ENCODE measurements at regions not wholly inside any gene's neighbourhood (a gene's known extent, or its start where the extent isn't known, plus 50 kb on each side); places are given as distances from the start of the nearest gene placed in this dataset.

GRCh38 chr3:13200465-13200864 lies 127.2 kb upstream of the IQSEC1 start (continued):
- no peak for TF ChIP-seq ZNF331 (CRISPR knock-in tag; IDR thresholded peaks at IDR 0.05; ENCODE audit: low read depth)
- no peak for TF ChIP-seq POLR2AphosphoS5 (IDR thresholded peaks at IDR 0.05; ENCODE audit: low read depth)
- no peak for TF ChIP-seq JUNB (IDR thresholded peaks at IDR 0.05; ENCODE audit: unreplicated experiment)
- TF ChIP-seq EZH2phosphoT487 (IDR thresholded peaks at IDR 0.05; ENCODE audit: unreplicated experiment): no peak
- TF ChIP-seq NANOG (IDR thresholded peaks at IDR 0.05; ENCODE audit: borderline replicate concordance): no peak
- no peak for TF ChIP-seq STAT1 (IDR thresholded peaks at IDR 0.05; ENCODE audit: unreplicated experiment)
- TF ChIP-seq CTCF (conservative IDR thresholded peaks at IDR 0.05; ENCODE audit: low read depth in 2 of 2): no peak

- Histone ChIP-seq H3K27me3 (ENCODE audit: insufficient read depth) (no peaks in the 10 kb centered on the region), H3K4me3 (no peak overlapping the region), H4K20me1 (replicated peaks; ENCODE audit: insufficient read depth) (no peaks in the 10 kb centered on the region), H3K9me2 (ENCODE audit: insufficient read depth) (no peaks in the 10 kb centered on the region), H3K4me1 (ENCODE audit: insufficient read depth) (0 out of 2 replicates have a peak, but pooled peaks cover 2% of the 10 kb centered on the region), H3K79me2 (replicated peaks; ENCODE audit: insufficient read depth) (no peaks in the 10 kb centered on the region), H3K36me3 (ENCODE audit: insufficient read depth) (no peaks in the 10 kb centered on the region), H2AFZ (no peak overlapping the region), H3K4me2 (no peak overlapping the region), H3F3A (replicated peaks; ENCODE audit: low read depth) (no peaks in the 10 kb centered on the region), H3K27ac (ENCODE audit: low read depth) (no peak overlapping the region)
- ATAC-seq (no peak), DNase-seq (ENCODE audit: low spot score) (no peak)
- Mint-ChIP-seq H3K4me1 (peaks cover 19% of the 10 kb centered on the region), H3K27ac (peak overlapping the region; percentile 19), H3K4me3 (no peak overlapping the region), H3K9me3 (no peaks in the 10 kb centered on the region; the same call in 2 of the 3 replicates), H3K27me3 (ENCODE audit: insufficient read depth, low read depth, poor library complexity) (peaks cover 4% of the 10 kb centered on the region), H3K36me3 (ENCODE audit: low read depth) (no peaks in the 10 kb centered on the region)
- TF ChIP-seq STAT1 (IDR thresholded peaks at IDR 0.05; ENCODE audit: unreplicated experiment) (no peak), EZH2phosphoT487 (IDR thresholded peaks at IDR 0.05; ENCODE audit: unreplicated experiment) (no peak), ZNF462 (CRISPR knock-in tag; IDR thresholded peaks at IDR 0.05) (no peak), EZH2 (IDR thresholded peaks at IDR 0.05; ENCODE audit: low read depth, unreplicated experiment) (no peak), CREB1 (CRISPR knock-in tag; IDR thresholded peaks at IDR 0.05; ENCODE audit: low read depth) (no peak), ZNF331 (CRISPR knock-in tag; IDR thresholded peaks at IDR 0.05; ENCODE audit: low read depth) (no peak), ETS1 (IDR thresholded peaks at IDR 0.05) (no peak), JUNB (IDR thresholded peaks at IDR 0.05; ENCODE audit: unreplicated experiment) (no peak), CTCF (conservative IDR thresholded peaks at IDR 0.05; ENCODE audit: low read depth in 2 of 2) (no peak), POLR2AphosphoS5 (IDR thresholded peaks at IDR 0.05; ENCODE audit: low read depth) (no peak)
Observed at GRCh38 chr3:13199899-13200451, 126.7 kb upstream of the IQSEC1 start.
